ENCODE measurements at regions not wholly inside any gene's neighbourhood (a gene's known extent, or its start where the extent isn't known, plus 50 kb on each side); places are given as distances from the start of the nearest gene placed in this dataset.

DNA sequence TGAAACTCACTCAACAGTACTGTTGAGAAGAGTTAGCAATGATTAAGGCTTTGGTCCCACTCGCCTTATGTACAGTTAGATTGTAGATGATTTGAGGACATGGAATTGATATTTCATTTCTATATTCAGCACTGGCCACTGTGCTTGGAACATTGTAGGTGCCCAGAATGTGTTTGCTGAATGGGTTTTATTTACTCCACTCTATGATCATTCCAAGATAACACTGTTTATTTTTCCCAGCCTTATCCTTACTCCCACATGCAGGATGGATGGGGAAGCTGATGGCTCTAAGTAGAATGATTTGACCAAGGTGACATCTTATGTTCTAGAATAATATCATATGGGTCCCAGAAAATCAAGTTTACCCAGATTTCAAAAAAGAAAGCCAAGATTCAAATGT is 124.6 kb upstream of the RXFP2 start:
- no peak overlapping the region for H3K4me2 ChIP-seq
- WGBS (ENCODE audit: missing lambda C conversion rate) = 0% methylated on average over 1 of the region's 1 CpG
- ATAC-seq = no peak
- H3K9me3 ChIP-seq = no peaks in the 10 kb centered on the region
- ChIA-PET POLR2A (no interaction called here), CTCF (no interaction called here)
- TF ChIP-seq, protein P1, sequence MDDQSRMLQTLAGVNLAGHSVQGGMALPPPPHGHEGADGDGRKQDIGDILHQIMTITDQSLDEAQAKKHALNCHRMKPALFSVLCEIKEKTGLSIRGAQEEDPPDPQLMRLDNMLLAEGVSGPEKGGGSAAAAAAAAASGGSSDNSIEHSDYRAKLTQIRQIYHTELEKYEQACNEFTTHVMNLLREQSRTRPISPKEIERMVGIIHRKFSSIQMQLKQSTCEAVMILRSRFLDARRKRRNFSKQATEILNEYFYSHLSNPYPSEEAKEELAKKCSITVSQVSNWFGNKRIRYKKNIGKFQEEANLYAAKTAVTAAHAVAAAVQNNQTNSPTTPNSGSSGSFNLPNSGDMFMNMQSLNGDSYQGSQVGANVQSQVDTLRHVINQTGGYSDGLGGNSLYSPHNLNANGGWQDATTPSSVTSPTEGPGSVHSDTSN (IDR thresholded peaks at IDR 0.05) = no peak
- TF ChIP-seq NR3C1 (IDR thresholded peaks at IDR 0.05) (no peak), POLR2A (IDR thresholded peaks at IDR 0.05; ENCODE audit: low read length) (no peak), RFX5 (IDR thresholded peaks at IDR 0.05) (no peak), POLR2AphosphoS2 (conservative IDR thresholded peaks at IDR 0.05; ENCODE audit: low read length) (no peak)
- no peaks in the 10 kb centered on the region for H3K4me1 ChIP-seq
- H3K4me3 ChIP-seq = no peak overlapping the region
- DNase-seq (ENCODE audit: low read depth in 1 of 2, low spot score in 1 of 2) = no peak
- FAIRE-seq = no peak
- no peak overlapping the region for H3K27ac ChIP-seq

DNA sequence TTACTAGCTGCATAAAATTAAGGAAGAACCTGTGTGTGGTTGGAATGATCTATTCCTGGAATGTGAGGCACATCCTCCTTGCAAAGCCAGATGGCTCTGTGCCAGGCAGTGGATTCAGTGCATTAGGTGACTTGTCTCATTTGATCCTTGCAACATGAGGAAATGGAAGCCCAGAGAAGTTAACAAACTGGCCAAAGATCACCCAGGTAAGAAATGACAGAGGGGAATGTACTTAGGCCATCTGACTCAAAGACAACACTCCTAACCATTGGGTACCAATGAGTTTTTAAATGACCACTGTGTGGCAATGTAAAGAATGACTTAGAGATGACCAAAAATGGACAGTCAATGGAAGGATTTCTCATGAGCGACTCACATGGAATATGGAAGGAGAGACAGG is 114.2 kb upstream of the RXFP2 start:
- DNase-seq (ENCODE audit: low read depth in 1 of 2, low spot score in 1 of 2) = no peak
- Histone ChIP-seq H3K4me1 (no peaks in the 10 kb centered on the region), H3K27ac (no peak overlapping the region), H3K4me2 (no peak overlapping the region), H3K4me3 (no peak overlapping the region), H3K9me3 (no peaks in the 10 kb centered on the region)
- ChIA-PET POLR2A (no interaction called here), CTCF (no interaction called here)
- TF ChIP-seq PHF8 (IDR thresholded peaks at IDR 0.05; ENCODE audit: borderline replicate concordance, low read depth) (no peak), MYC (IDR thresholded peaks at IDR 0.05; ENCODE audit: borderline replicate concordance, low read length) (no peak), ZSCAN20 (CRISPR knock-in tag; IDR thresholded peaks at IDR 0.05) (no peak), CBX8 (IDR thresholded peaks at IDR 0.05) (no peak), JUN (IDR thresholded peaks at IDR 0.05) (no peak), TFCP2L1 (CRISPR knock-in tag; IDR thresholded peaks at IDR 0.05) (no peak), HDAC2 (IDR thresholded peaks at IDR 0.05) (no peak)
- TF ChIP-seq, protein P2, sequence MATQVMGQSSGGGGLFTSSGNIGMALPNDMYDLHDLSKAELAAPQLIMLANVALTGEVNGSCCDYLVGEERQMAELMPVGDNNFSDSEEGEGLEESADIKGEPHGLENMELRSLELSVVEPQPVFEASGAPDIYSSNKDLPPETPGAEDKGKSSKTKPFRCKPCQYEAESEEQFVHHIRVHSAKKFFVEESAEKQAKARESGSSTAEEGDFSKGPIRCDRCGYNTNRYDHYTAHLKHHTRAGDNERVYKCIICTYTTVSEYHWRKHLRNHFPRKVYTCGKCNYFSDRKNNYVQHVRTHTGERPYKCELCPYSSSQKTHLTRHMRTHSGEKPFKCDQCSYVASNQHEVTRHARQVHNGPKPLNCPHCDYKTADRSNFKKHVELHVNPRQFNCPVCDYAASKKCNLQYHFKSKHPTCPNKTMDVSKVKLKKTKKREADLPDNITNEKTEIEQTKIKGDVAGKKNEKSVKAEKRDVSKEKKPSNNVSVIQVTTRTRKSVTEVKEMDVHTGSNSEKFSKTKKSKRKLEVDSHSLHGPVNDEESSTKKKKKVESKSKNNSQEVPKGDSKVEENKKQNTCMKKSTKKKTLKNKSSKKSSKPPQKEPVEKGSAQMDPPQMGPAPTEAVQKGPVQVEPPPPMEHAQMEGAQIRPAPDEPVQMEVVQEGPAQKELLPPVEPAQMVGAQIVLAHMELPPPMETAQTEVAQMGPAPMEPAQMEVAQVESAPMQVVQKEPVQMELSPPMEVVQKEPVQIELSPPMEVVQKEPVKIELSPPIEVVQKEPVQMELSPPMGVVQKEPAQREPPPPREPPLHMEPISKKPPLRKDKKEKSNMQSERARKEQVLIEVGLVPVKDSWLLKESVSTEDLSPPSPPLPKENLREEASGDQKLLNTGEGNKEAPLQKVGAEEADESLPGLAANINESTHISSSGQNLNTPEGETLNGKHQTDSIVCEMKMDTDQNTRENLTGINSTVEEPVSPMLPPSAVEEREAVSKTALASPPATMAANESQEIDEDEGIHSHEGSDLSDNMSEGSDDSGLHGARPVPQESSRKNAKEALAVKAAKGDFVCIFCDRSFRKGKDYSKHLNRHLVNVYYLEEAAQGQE (IDR thresholded peaks at IDR 0.05) = no peak
- no peak for FAIRE-seq
- no peak for ATAC-seq
- 0% methylated on average over 1 of the region's 1 CpG for WGBS (ENCODE audit: missing lambda C conversion rate)

DNA sequence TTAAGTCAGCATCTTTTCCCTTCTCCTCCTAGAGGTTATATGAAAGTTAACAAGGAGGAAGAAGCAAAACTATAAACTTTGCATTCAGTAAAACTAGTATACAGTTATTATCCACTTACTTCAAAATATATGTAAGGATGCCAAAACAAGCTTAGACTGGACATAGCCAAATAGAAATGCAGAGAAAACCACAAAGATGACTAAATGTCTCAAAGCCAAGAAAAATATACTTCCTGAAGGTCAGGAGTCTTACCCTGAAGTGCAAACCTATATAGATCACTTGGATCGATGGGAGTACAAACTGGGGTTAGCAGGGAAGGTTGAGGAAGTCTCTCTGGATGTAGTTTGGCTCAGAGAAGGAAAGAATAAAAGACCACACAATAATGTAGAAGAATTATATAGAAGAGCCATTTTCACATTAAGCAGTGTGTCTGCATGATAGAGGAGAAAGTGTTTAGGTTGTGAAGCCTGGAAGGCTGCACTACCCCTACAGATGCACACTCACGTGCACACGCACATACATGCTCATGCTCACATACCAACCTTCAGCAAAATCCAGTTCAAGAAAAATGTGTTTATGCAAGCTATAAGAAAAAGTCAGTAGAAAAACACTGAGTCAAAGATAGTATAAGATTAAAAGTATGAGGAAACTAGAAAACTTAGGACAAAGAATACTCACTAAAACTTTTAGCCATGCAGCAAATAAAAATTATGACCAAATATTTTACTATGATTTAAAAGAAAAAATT is 112.1 kb upstream of the RXFP2 start:
- CTCF ChIA-PET = no interaction called here
- Histone ChIP-seq H3K4me2 (no peak overlapping the region), H3K4me3 (no peak overlapping the region), H3K27ac (no peak overlapping the region), H3K4me1 (no peaks in the 10 kb centered on the region), H3K9me3 (no peaks in the 10 kb centered on the region)
- DNase-seq (ENCODE audit: low read depth in 1 of 2, low spot score in 1 of 2) (no peak), ATAC-seq (no peak), FAIRE-seq (no peak)
- WGBS (ENCODE audit: missing lambda C conversion rate) = 1% methylated on average over 3 of the region's 3 CpGs
- POLR2A ChIA-PET = no interaction called here
- TF ChIP-seq CBX2 (IDR thresholded peaks at IDR 0.05; ENCODE audit: borderline replicate concordance, low read depth) (no peak), JUN (IDR thresholded peaks at IDR 0.05) (no peak), RFX5 (IDR thresholded peaks at IDR 0.05) (no peak), MAZ (IDR thresholded peaks at IDR 0.05; ENCODE audit: borderline replicate concordance, low read depth, low read length) (no peak), ZSCAN20 (CRISPR knock-in tag; IDR thresholded peaks at IDR 0.05) (no peak), FOXS1 (CRISPR knock-in tag; IDR thresholded peaks at IDR 0.05) (no peak), RARB (CRISPR knock-in tag; IDR thresholded peaks at IDR 0.05) (no peak), RAD21 (conservative IDR thresholded peaks at IDR 0.05 in 1 of 2, IDR thresholded peaks at IDR 0.05 in 1 of 2) (no peak), CEBPB (IDR thresholded peaks at IDR 0.05) (no peak), RNF2 (IDR thresholded peaks at IDR 0.05; ENCODE audit: borderline replicate concordance, low read depth) (no peak), JUNB (IDR thresholded peaks at IDR 0.05) (no peak), GATA3 (IDR thresholded peaks at IDR 0.05; ENCODE audit: borderline replicate concordance) (no peak)
- TF ChIP-seq, protein P3, sequence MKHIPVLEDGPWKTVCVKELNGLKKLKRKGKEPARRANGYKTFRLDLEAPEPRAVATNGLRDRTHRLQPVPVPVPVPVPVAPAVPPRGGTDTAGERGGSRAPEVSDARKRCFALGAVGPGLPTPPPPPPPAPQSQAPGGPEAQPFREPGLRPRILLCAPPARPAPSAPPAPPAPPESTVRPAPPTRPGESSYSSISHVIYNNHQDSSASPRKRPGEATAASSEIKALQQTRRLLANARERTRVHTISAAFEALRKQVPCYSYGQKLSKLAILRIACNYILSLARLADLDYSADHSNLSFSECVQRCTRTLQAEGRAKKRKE (CRISPR knock-in tag; IDR thresholded peaks at IDR 0.05; ENCODE audit: low read depth) = no peak
- TF ChIP-seq, protein P4, sequence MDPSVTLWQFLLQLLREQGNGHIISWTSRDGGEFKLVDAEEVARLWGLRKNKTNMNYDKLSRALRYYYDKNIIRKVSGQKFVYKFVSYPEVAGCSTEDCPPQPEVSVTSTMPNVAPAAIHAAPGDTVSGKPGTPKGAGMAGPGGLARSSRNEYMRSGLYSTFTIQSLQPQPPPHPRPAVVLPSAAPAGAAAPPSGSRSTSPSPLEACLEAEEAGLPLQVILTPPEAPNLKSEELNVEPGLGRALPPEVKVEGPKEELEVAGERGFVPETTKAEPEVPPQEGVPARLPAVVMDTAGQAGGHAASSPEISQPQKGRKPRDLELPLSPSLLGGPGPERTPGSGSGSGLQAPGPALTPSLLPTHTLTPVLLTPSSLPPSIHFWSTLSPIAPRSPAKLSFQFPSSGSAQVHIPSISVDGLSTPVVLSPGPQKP (IDR thresholded peaks at IDR 0.05; ENCODE audit: low read depth, low read length) = no peak
- TF ChIP-seq, protein P5, sequence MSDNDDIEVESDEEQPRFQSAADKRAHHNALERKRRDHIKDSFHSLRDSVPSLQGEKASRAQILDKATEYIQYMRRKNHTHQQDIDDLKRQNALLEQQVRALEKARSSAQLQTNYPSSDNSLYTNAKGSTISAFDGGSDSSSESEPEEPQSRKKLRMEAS (IDR thresholded peaks at IDR 0.05) = no peak

Data from A549 (cell line).